ENCODE measurements at regions not wholly inside any gene's neighbourhood (a gene's known extent, or its start where the extent isn't known, plus 50 kb on each side); places are given as distances from the start of the nearest gene placed in this dataset.

DNA sequence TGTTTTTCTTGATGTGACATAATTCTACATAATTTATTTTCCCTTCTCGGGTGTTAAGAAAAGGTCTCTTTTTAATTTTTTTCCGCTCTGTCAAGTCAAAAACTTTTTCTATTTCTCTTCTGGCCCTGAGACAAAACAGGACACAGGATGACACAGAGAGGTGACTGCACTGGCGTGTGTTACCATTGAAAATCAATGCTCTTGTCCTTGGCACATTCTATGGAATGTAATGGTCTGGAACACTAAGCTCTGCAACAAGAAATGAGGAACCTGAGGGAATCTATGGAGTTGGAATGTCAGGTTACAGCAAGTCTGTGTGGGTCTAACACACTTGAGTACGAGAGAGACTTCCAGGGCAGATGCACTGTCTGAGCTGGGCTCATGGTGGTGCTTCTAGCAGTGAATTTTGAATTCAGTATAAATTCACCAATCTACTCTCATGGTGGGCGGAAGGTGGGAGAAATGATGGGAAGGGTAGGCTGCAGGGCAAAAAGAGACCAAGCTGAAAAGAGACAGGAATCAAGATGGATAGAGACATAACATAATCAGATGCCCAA is 508.3 kb downstream of the TUSC7 start:
- TF ChIP-seq CTCF (IDR thresholded peaks at IDR 0.05; ENCODE audit: low read depth, low read length) (no peak), EZH2phosphoT487 (IDR thresholded peaks at IDR 0.05; ENCODE audit: low read depth) (no peak)

Data from OCI-LY3 (cell line).